HL-60 (cell line): ENCODE measurements at regions not wholly inside any gene's neighbourhood (a gene's known extent, or its start where the extent isn't known, plus 50 kb on each side); places are given as distances from the start of the nearest gene placed in this dataset.

Experiments
- GABPA ChIP-seq: IDR thresholded peaks from 2 replicates; pipeline ENCODE4 v1.6.1; 2012; ENCODE audit warnings: low read depth
- POLR2AphosphoS5 ChIP-seq: IDR thresholded peaks from 2 replicates; pipeline ENCODE4 v1.6.1; 2012; ENCODE audit warnings: low read depth
- TF ChIP-seq, protein P1 (sequence below): IDR thresholded peaks from one replicate; pipeline ENCODE4 v1.5.1; 2011; ENCODE audit warnings: low read length, control low read depth, inconsistent platforms; ENCODE audit not compliant: insufficient read depth
- TF ChIP-seq, protein P2 (sequence below): IDR thresholded peaks from 2 replicates; pipeline ENCODE4 v1.6.1; 2012; ENCODE audit warnings: low read depth; ENCODE audit not compliant: insufficient replicate concordance

GRCh38 chr3:163011596-163011995, 1515.0 kb downstream of the OTOL1 start:
- TF ChIP-seq, protein P1, sequence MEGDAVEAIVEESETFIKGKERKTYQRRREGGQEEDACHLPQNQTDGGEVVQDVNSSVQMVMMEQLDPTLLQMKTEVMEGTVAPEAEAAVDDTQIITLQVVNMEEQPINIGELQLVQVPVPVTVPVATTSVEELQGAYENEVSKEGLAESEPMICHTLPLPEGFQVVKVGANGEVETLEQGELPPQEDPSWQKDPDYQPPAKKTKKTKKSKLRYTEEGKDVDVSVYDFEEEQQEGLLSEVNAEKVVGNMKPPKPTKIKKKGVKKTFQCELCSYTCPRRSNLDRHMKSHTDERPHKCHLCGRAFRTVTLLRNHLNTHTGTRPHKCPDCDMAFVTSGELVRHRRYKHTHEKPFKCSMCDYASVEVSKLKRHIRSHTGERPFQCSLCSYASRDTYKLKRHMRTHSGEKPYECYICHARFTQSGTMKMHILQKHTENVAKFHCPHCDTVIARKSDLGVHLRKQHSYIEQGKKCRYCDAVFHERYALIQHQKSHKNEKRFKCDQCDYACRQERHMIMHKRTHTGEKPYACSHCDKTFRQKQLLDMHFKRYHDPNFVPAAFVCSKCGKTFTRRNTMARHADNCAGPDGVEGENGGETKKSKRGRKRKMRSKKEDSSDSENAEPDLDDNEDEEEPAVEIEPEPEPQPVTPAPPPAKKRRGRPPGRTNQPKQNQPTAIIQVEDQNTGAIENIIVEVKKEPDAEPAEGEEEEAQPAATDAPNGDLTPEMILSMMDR, result no peak
- TF ChIP-seq POLR2AphosphoS5 (no peak), GABPA (no peak)
- TF ChIP-seq, protein P2, sequence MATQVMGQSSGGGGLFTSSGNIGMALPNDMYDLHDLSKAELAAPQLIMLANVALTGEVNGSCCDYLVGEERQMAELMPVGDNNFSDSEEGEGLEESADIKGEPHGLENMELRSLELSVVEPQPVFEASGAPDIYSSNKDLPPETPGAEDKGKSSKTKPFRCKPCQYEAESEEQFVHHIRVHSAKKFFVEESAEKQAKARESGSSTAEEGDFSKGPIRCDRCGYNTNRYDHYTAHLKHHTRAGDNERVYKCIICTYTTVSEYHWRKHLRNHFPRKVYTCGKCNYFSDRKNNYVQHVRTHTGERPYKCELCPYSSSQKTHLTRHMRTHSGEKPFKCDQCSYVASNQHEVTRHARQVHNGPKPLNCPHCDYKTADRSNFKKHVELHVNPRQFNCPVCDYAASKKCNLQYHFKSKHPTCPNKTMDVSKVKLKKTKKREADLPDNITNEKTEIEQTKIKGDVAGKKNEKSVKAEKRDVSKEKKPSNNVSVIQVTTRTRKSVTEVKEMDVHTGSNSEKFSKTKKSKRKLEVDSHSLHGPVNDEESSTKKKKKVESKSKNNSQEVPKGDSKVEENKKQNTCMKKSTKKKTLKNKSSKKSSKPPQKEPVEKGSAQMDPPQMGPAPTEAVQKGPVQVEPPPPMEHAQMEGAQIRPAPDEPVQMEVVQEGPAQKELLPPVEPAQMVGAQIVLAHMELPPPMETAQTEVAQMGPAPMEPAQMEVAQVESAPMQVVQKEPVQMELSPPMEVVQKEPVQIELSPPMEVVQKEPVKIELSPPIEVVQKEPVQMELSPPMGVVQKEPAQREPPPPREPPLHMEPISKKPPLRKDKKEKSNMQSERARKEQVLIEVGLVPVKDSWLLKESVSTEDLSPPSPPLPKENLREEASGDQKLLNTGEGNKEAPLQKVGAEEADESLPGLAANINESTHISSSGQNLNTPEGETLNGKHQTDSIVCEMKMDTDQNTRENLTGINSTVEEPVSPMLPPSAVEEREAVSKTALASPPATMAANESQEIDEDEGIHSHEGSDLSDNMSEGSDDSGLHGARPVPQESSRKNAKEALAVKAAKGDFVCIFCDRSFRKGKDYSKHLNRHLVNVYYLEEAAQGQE, result no peak
